K562 (cell line): ENCODE measurements at regions not wholly inside any gene's neighbourhood (a gene's known extent, or its start where the extent isn't known, plus 50 kb on each side); places are given as distances from the start of the nearest gene placed in this dataset.

Source experiments
- ATAC-seq: fragments of 200-7000 bp; cut with Tn5 transposase; 3 replicates; pipeline ENCODE4 v1.9.1; 2020; ENCODE audit warnings: moderate library complexity
- BruUV-seq: library from RNA; stranded (reverse); fragments of 400-500 nt; replicated peaks from 2 replicates; lab custom pipeline; 2021; lab: Mats Ljungman, UMichigan
- CTCF ChIA-PET: fragments of 300-600 bp; formaldehyde crosslinking; extraction: SDS; loops from one replicate; lab custom pipeline; 2021; ENCODE audit warnings: low intra/inter-chr PET ratio; lab: Yijun Ruan, JAX
- POLR2A ChIA-PET: fragments of 300-600, 350-650 bp; sonication (Branson Sonifier 250); formaldehyde crosslinking; extraction: SDS; loops from one replicate; lab custom pipeline; 2021; ENCODE audit warnings: antibody characterized with exemption, inconsistent platforms; lab: Yijun Ruan, JAX
- DNase-seq, 4 experiments: peaks; one replicate each; pipeline versions ENCODE4 v3.0.0 to v3.0.0-alpha.2; 2011 to 2018; ENCODE audit warnings: low spot score in 3 of 4, mixed read lengths in 3 of 4; ENCODE audit errors: extremely low read depth in 1 of 4
- FAIRE-seq: peaks from 2 replicates; lab custom pipeline; 2011; peaks lifted over from hg19 to GRCh38; lab: Jason Lieb, UNC
- H2AFZ ChIP-seq: 2 replicates; pipeline ENCODE4 v1.6.0; 2011; ENCODE audit warnings: low read depth, low read length, control low read depth, inconsistent platforms
- H3K27ac ChIP-seq: fragments of 200-600 bp; 3 replicates; pipeline ENCODE4 v1.8.0; 2011; ENCODE audit warnings: low read depth, mild to moderate bottlenecking, control low read depth, inconsistent platforms, low read length, moderate library complexity, mixed read lengths; ENCODE audit errors: extremely low read depth
- H3K27me3 ChIP-seq, 2 experiments: fragments of 300-600 bp in 1 of 2; 2 replicates in 1 of 2; 3 replicates in 1 of 2; pipeline versions ENCODE4 v1.6.0 to v1.8.0; 2011; ENCODE audit warnings: inconsistent platforms in 2 of 2, low read length in 2 of 2, mild to moderate bottlenecking in 1 of 2, mixed read lengths in 1 of 2, moderate library complexity in 1 of 2; ENCODE audit not compliant: control insufficient read depth in 2 of 2, insufficient read depth in 2 of 2
- H3K36me3 ChIP-seq: fragments of 300-600 bp; 3 replicates; pipeline ENCODE4 v1.8.0; 2011; ENCODE audit warnings: mild to moderate bottlenecking, low read length, inconsistent platforms; ENCODE audit not compliant: control insufficient read depth, insufficient read depth
- H3K4me1 ChIP-seq, 2 experiments: fragments of 200-600 bp in 1 of 2; replicated peaks in 1 of 2; 2 replicates in 1 of 2; 3 replicates in 1 of 2; pipeline versions ENCODE4 v1.5.1 to v1.8.0; 2011; ENCODE audit warnings: inconsistent platforms in 2 of 2, low read length in 2 of 2, mild to moderate bottlenecking in 1 of 2, mixed read lengths in 1 of 2, moderate library complexity in 1 of 2; ENCODE audit not compliant: control insufficient read depth in 2 of 2, insufficient read depth in 2 of 2
- H3K4me2 ChIP-seq: 2 replicates; pipeline ENCODE4 v1.6.1; 2011; ENCODE audit warnings: low read length, control low read depth, inconsistent platforms, mixed read lengths; ENCODE audit not compliant: insufficient read depth
- H3K4me3 ChIP-seq: fragments of 200-600 bp; sonication (generic), shearing (Covaris generic); 2 replicates; pipeline ENCODE4 v1.5.1; 2016; ENCODE audit warnings: control low read depth, inconsistent platforms
- H3K79me2 ChIP-seq: fragments of 200-600 bp; 3 replicates; pipeline ENCODE4 v1.8.0; 2011; ENCODE audit warnings: low read length, inconsistent platforms; ENCODE audit not compliant: control insufficient read depth, insufficient read depth
- H3K9ac ChIP-seq, 2 experiments: 2 replicates each; pipeline versions ENCODE4 v1.6.0 to v1.6.1; 2011; ENCODE audit warnings: low read depth in 2 of 2, low read length in 2 of 2, control low read depth in 1 of 2, inconsistent platforms in 1 of 2, mild to moderate bottlenecking in 1 of 2, mixed read lengths in 1 of 2; ENCODE audit not compliant: insufficient read depth in 1 of 2
- H3K9me1 ChIP-seq: one replicate; pipeline ENCODE4 v1.6.0; 2011; ENCODE audit warnings: inconsistent platforms, mild to moderate bottlenecking, low read length, moderate library complexity; ENCODE audit not compliant: control insufficient read depth, insufficient read depth
- H3K9me3 ChIP-seq: replicated peaks from 2 replicates; pipeline ENCODE4 v1.5.1; 2011; ENCODE audit warnings: low read depth, low read length, inconsistent platforms; ENCODE audit not compliant: control insufficient read depth, insufficient read depth
- H4K20me1 ChIP-seq: replicated peaks from 2 replicates; pipeline ENCODE4 v1.6.1; 2011; ENCODE audit warnings: low read length, inconsistent platforms, mixed read lengths; ENCODE audit not compliant: control insufficient read depth, insufficient read depth
- C11orf30 ChIP-seq: fragments of 450-650 bp; IDR thresholded peaks from 2 replicates; pipeline ENCODE4 v1.6.1; 2016; ENCODE audit warnings: low read depth, mild to moderate bottlenecking
- CEBPB ChIP-seq: fragments of 450-650 bp; IDR thresholded peaks from 2 replicates; pipeline ENCODE4 v1.6.1; 2016; ENCODE audit warnings: missing genetic modification characterization, missing compliant biosample characterization
- CEBPG ChIP-seq, 3 experiments: fragments of 200-800 bp in 1 of 3; sonication (Bioruptor generic) in 1 of 3; sonication (generic) in 1 of 3; formaldehyde crosslinking in 1 of 3; IDR thresholded peaks in 2 of 3; conservative IDR thresholded peaks in 1 of 3; 2 replicates each; pipeline versions ENCODE4 v1.6.1 to v1.8.0; 2016 to 2022; ENCODE audit warnings: missing compliant biosample characterization in 2 of 3, missing genetic modification characterization in 2 of 3, mild to moderate bottlenecking in 1 of 3, missing genetic modification reagents in 1 of 3
- DDX20 ChIP-seq: fragments of 450-650 bp; IDR thresholded peaks from 2 replicates; pipeline ENCODE4 v1.6.1; 2016; ENCODE audit warnings: missing genetic modification characterization, low read depth, mild to moderate bottlenecking, missing compliant biosample characterization, moderate library complexity
- MAFF ChIP-seq: IDR thresholded peaks from 2 replicates; pipeline ENCODE4 v1.6.1; 2012; ENCODE audit warnings: low read length, improper control_type of control experiment
- MAFG ChIP-seq: fragments of 450-650 bp; conservative IDR thresholded peaks from 2 replicates; pipeline ENCODE4 v1.6.1; 2016; ENCODE audit warnings: missing genetic modification characterization, missing compliant biosample characterization
- MAFK ChIP-seq: IDR thresholded peaks from 2 replicates; pipeline ENCODE4 v1.6.1; 2011; ENCODE audit warnings: low read length, improper control_type of control experiment
- PURB ChIP-seq: sonication (generic); formaldehyde crosslinking; IDR thresholded peaks from 2 replicates; pipeline ENCODE4 v1.9.0; 2021; ENCODE audit warnings: low read depth, mild to moderate bottlenecking, missing genetic modification reagents
- SRSF1 ChIP-seq: fragments of 200-400 bp; formaldehyde crosslinking; IDR thresholded peaks from 2 replicates; pipeline ENCODE4 v1.6.1; 2017; ENCODE audit warnings: mild to moderate bottlenecking, low read depth, low read length, moderate library complexity
- ZNF316 ChIP-seq: fragments of 450-650 bp; IDR thresholded peaks from 2 replicates; pipeline ENCODE4 v1.6.1; 2016
- ZNF589 ChIP-seq: fragments of 200-800 bp; sonication (Bioruptor generic); IDR thresholded peaks from 2 replicates; pipeline ENCODE4 v1.6.1; 2016; ENCODE audit warnings: low read depth, missing genetic modification characterization, missing compliant biosample characterization
- WGBS: fragments of 100-300 bp; shearing (Covaris generic); methylation state at CpG from one replicate; pipeline ENCODE4 v1.1.6; 2016; ENCODE audit warnings: low coverage, mixed read lengths; ENCODE audit not compliant: insufficient coverage; ENCODE audit errors: missing lambda C conversion rate; 5-methylcytosine and 5-hydroxymethylcytosine counted together
- in situ Hi-C: fragments of 300-500 bp; cut with MboI; formaldehyde crosslinking; loops from 4 replicates; pipeline ENCODE4 v1.15.0; 2018; ENCODE audit warnings: inconsistent platforms, mixed read lengths
- intact Hi-C: fragments of 100-400 bp; cut with micrococcal nuclease; formaldehyde crosslinking; loops from 2 replicates; pipeline ENCODE4 v1.14.2; 2022
- TF ChIP-seq, protein P1 (sequence below), 2 experiments: fragments of 450-650 bp in 1 of 2; sonication (generic) in 1 of 2; formaldehyde crosslinking in 1 of 2; IDR thresholded peaks in 1 of 2; conservative IDR thresholded peaks in 1 of 2; 2 replicates each; pipeline versions ENCODE4 v1.6.1 to v1.8.1; 2016 to 2023; ENCODE audit warnings: mild to moderate bottlenecking in 2 of 2, moderate library complexity in 2 of 2, inconsistent platforms in 1 of 2, missing genetic modification reagents in 1 of 2

DNA sequence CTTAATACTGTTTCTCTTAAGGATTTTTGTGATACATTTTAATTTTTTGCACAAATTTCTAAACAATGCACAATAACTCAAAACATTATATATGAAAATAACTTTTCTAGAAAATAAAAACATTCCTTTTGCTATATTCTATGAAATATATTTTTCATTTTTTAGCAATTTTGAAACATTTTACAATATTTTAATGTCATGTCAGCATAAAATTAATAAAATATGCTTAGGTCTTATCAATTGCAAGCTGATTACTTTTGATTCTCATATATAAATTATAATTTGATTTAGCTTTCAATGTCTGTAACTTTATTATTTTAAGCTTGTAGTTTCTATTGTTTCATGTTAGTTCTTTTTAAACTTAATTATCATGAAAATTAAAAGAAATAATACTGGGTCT, 898.7 kb downstream of the TMEM182 start:
- no peak for ATAC-seq
- CTCF ChIA-PET = no interaction called here
- no peak overlapping the region for H2AFZ ChIP-seq
- in situ Hi-C loops = no loop called here
- H3K4me1 ChIP-seq = no peaks in the 10 kb centered on the region
- no peak for DNase-seq
- intact Hi-C loops = no loop called here
- H3K36me3 ChIP-seq = no peaks in the 10 kb centered on the region
- POLR2A ChIA-PET = interaction anchor here (0.6 kb wide), 1 partner anchor 40 kb away, joined by 5 read pairs; no protein-coding TSS in a partner anchor
- no peaks in the 10 kb centered on the region for H4K20me1 ChIP-seq
- H3K9me1 ChIP-seq = no peaks in the 10 kb centered on the region
- no peak overlapping the region for H3K9ac ChIP-seq
- 0 out of 2 replicates have a peak, but pooled peaks cover 2% of the 10 kb centered on the region for H3K9me3 ChIP-seq
- no peak overlapping the region for H3K4me2 ChIP-seq
- H3K27me3 ChIP-seq = no peaks in the 10 kb centered on the region
- TF ChIP-seq DDX20 (tag) (no peak), MAFF (peak; percentile 83; the same call in 1 of the 2 replicates), MAFG (tag) (peak; percentile 77), ZNF589 (CRISPR knock-in tag) (no peak), MAFK (peak; percentile 93), C11orf30 (peak; percentile 82), SRSF1 (no peak), ZNF316 (peak; percentile 94)
- FAIRE-seq = no peak
- no peak overlapping the region for H3K27ac ChIP-seq
- H3K79me2 ChIP-seq = no peaks in the 10 kb centered on the region
- BruUV-seq = no TSS peak
- H3K4me3 ChIP-seq = no peak overlapping the region

DNA sequence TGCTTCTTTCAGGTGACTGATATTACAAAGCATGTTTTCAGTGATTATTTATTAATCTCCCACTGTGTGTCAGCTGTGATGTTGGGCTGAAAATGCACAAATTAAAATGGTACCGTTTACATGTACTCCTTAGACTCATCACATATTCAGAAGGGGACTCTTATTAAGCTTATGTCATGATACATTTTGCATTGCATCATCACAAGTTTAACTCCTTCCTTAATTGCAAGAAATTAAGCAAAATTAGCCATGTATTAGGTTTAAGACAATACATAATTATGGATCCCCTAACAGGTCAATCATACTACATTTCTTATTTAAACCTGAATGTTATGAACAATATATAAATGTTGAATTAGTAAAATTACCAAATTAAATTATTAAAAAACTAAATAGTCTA, 899.1 kb downstream of the TMEM182 start:
- FAIRE-seq (no peak), ATAC-seq (no peak), DNase-seq (no peak)
- Histone ChIP-seq H3K9me1 (no peaks in the 10 kb centered on the region), H3K4me2 (no peak overlapping the region), H3K4me3 (no peak overlapping the region), H4K20me1 (no peaks in the 10 kb centered on the region), H3K79me2 (no peaks in the 10 kb centered on the region), H3K4me1 (no peaks in the 10 kb centered on the region), H3K27ac (no peak overlapping the region), H3K36me3 (no peaks in the 10 kb centered on the region), H3K27me3 (no peaks in the 10 kb centered on the region), H3K9me3 (0 out of 2 replicates have a peak, but pooled peaks cover 2% of the 10 kb centered on the region), H3K9ac (no peak overlapping the region), H2AFZ (no peak overlapping the region)
- ChIA-PET CTCF (no interaction called here), POLR2A (interaction anchor here (0.6 kb wide), 1 partner anchor 40 kb away, joined by 5 read pairs; no protein-coding TSS in a partner anchor)
- TF ChIP-seq CEBPB (tag) = 0 out of 2 replicates have a peak, but pooled peaks have one; percentile 23
- TF ChIP-seq PURB (CRISPR knock-in tag) = no peak
- TF ChIP-seq CEBPG (CRISPR knock-in tag; IDR thresholded peaks at IDR 0.05) = no peak
- TF ChIP-seq CEBPG (tag; conservative IDR thresholded peaks at IDR 0.05 in 1 of 2, IDR thresholded peaks at IDR 0.05 in 1 of 2) = peak in 1 of 2 experiments; percentile 58; a peak in 1 of 4 replicates
- TF ChIP-seq, protein P1, sequence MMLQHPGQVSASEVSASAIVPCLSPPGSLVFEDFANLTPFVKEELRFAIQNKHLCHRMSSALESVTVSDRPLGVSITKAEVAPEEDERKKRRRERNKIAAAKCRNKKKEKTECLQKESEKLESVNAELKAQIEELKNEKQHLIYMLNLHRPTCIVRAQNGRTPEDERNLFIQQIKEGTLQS (IDR thresholded peaks at IDR 0.05) = peak; percentile 57
- TF ChIP-seq, protein P1 (CRISPR knock-in tag; conservative IDR thresholded peaks at IDR 0.05) = no peak
- intact Hi-C loops (no loop called here), in situ Hi-C loops (no loop called here)
- BruUV-seq = no TSS peak
- WGBS = 0% methylated on average over 1 of the region's 1 CpG
